ENCODE measurements at regions not wholly inside any gene's neighbourhood (a gene's known extent, or its start where the extent isn't known, plus 50 kb on each side); places are given as distances from the start of the nearest gene placed in this dataset.

- in situ Hi-C loops (cut with MboI) = no loop called here
- Histone ChIP-seq H3K27ac (ENCODE audit: extremely low read depth, low read depth, low read length) (no peak overlapping the region), H4K20me1 (replicated peaks; ENCODE audit: control insufficient read depth, insufficient read depth, low read length) (no peaks in the 10 kb centered on the region), H2AFZ (ENCODE audit: low read depth, low read length) (no peak overlapping the region), H3K9ac (ENCODE audit: insufficient read depth in 1 of 2, low read depth in 2 of 2, low read length in 2 of 2) (no peak overlapping the region), H3K27me3 (ENCODE audit: control insufficient read depth in 2 of 2, insufficient read depth in 2 of 2, low read length in 2 of 2) (no peaks in the 10 kb centered on the region), H3K4me1 (replicated peaks in 1 of 2; ENCODE audit: control insufficient read depth in 2 of 2, insufficient read depth in 2 of 2, low read length in 2 of 2) (no peaks in the 10 kb centered on the region), H3K4me2 (ENCODE audit: insufficient read depth, low read length) (no peak overlapping the region), H3K79me2 (ENCODE audit: control insufficient read depth, insufficient read depth, low read length) (no peaks in the 10 kb centered on the region), H3K9me3 (replicated peaks; ENCODE audit: control insufficient read depth, insufficient read depth, low read depth, low read length) (no peaks in the 10 kb centered on the region), H3K36me3 (ENCODE audit: control insufficient read depth, insufficient read depth, low read length) (no peaks in the 10 kb centered on the region), H3K4me3 (no peak overlapping the region), H3K9me1 (ENCODE audit: control insufficient read depth, insufficient read depth, low read length) (no peaks in the 10 kb centered on the region)
- intact Hi-C loops (cut with micrococcal nuclease) = no loop called here
- no TSS peak for BruUV-seq (replicated peaks)
- no peak for DNase-seq (ENCODE audit: extremely low read depth in 1 of 4, low spot score in 3 of 4)
- ChIA-PET CTCF (ENCODE audit: low intra/inter-chr PET ratio) (no interaction called here), POLR2A (no interaction called here)
- WGBS (ENCODE audit: insufficient coverage, low coverage, missing lambda C conversion rate) = 0% methylated on average over 2 of the region's 2 CpGs
- no peak for FAIRE-seq
- TF ChIP-seq SLC30A9 (CRISPR knock-in tag; IDR thresholded peaks at IDR 0.05) (no peak), NFRKB (IDR thresholded peaks at IDR 0.05; ENCODE audit: low read depth) (no peak), SMARCE1 (IDR thresholded peaks at IDR 0.05) (no peak), SRF (CRISPR knock-in tag; IDR thresholded peaks at IDR 0.05) (no peak), THAP7 (CRISPR knock-in tag; IDR thresholded peaks at IDR 0.05) (no peak), SREBF2 (CRISPR knock-in tag; IDR thresholded peaks at IDR 0.05) (no peak), KDM5B (IDR thresholded peaks at IDR 0.05; ENCODE audit: insufficient replicate concordance, low read depth, low read length) (no peak), FOS (IDR thresholded peaks at IDR 0.05; ENCODE audit: extremely low read depth, insufficient read length) (no peak), MLX (CRISPR knock-in tag; conservative IDR thresholded peaks at IDR 0.05) (no peak), CTBP1 (IDR thresholded peaks at IDR 0.05; ENCODE audit: borderline replicate concordance) (no peak), ZNF445 (CRISPR knock-in tag; IDR thresholded peaks at IDR 0.05; ENCODE audit: low read depth) (no peak), KLF1 (tag; IDR thresholded peaks at IDR 0.05) (no peak), MECOM (CRISPR knock-in tag; IDR thresholded peaks at IDR 0.05) (no peak), ZNF436 (CRISPR knock-in tag; IDR thresholded peaks at IDR 0.05) (no peak), NELFE (IDR thresholded peaks at IDR 0.05; ENCODE audit: insufficient read depth, insufficient read length) (no peak), HMGN3 (IDR thresholded peaks at IDR 0.05; ENCODE audit: borderline replicate concordance, extremely low read depth, insufficient read length, low read depth, low read length) (no peak), RBFOX2 (IDR thresholded peaks at IDR 0.05; ENCODE audit: low read depth, low read length) (no peak)
- TF ChIP-seq, protein P1, sequence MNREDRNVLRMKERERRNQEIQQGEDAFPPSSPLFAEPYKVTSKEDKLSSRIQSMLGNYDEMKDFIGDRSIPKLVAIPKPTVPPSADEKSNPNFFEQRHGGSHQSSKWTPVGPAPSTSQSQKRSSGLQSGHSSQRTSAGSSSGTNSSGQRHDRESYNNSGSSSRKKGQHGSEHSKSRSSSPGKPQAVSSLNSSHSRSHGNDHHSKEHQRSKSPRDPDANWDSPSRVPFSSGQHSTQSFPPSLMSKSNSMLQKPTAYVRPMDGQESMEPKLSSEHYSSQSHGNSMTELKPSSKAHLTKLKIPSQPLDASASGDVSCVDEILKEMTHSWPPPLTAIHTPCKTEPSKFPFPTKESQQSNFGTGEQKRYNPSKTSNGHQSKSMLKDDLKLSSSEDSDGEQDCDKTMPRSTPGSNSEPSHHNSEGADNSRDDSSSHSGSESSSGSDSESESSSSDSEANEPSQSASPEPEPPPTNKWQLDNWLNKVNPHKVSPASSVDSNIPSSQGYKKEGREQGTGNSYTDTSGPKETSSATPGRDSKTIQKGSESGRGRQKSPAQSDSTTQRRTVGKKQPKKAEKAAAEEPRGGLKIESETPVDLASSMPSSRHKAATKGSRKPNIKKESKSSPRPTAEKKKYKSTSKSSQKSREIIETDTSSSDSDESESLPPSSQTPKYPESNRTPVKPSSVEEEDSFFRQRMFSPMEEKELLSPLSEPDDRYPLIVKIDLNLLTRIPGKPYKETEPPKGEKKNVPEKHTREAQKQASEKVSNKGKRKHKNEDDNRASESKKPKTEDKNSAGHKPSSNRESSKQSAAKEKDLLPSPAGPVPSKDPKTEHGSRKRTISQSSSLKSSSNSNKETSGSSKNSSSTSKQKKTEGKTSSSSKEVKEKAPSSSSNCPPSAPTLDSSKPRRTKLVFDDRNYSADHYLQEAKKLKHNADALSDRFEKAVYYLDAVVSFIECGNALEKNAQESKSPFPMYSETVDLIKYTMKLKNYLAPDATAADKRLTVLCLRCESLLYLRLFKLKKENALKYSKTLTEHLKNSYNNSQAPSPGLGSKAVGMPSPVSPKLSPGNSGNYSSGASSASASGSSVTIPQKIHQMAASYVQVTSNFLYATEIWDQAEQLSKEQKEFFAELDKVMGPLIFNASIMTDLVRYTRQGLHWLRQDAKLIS (CRISPR knock-in tag; IDR thresholded peaks at IDR 0.05) = no peak
- ATAC-seq = no peak
These were observed 72.1 kb upstream of the FAM216B start for GRCh38 chr13:42709276-42709675.
